PC-9 (cell line): ENCODE measurements at regions not wholly inside any gene's neighbourhood (a gene's known extent, or its start where the extent isn't known, plus 50 kb on each side); places are given as distances from the start of the nearest gene placed in this dataset.

Experiments
- CTCF ChIP-seq: fragments of 200-600 bp; sonication (generic); conservative IDR thresholded peaks from 2 replicates; pipeline ENCODE4 v1.6.1; 2017; ENCODE audit warnings: mixed run types, antibody characterized with exemption, mild to moderate bottlenecking, moderate library complexity
- EZH2 ChIP-seq: fragments of 200-600 bp; sonication (generic); IDR thresholded peaks from 2 replicates; pipeline ENCODE4 v1.8.0; 2017; ENCODE audit warnings: antibody characterized with exemption, low read depth

GRCh38 chr3:19598870-19599269, 335.1 kb downstream of the EFHB start:
- no peak for TF ChIP-seq CTCF
- TF ChIP-seq EZH2 = no peak
